Panc1 (cell line): ENCODE measurements at regions not wholly inside any gene's neighbourhood (a gene's known extent, or its start where the extent isn't known, plus 50 kb on each side); places are given as distances from the start of the nearest gene placed in this dataset.

ENCODE experiments used
- ATAC-seq: fragments of 200-7000 bp; cut with Tn5 transposase; 2 replicates; pipeline ENCODE4 v1.9.1; 2020; ENCODE audit warnings: mild to moderate bottlenecking, moderate library complexity
- BruUV-seq: library from RNA; stranded (reverse); fragments of 400-500 nt; replicated peaks from 2 replicates; lab custom pipeline; 2021; lab: Mats Ljungman, UMichigan
- CTCF ChIA-PET: fragments of 300-600 bp; sonication (Branson Sonifier 250); formaldehyde crosslinking; loops from one replicate; lab custom pipeline; 2022; ENCODE audit warnings: antibody characterized with exemption; lab: Charles Lee
- POLR2A ChIA-PET: fragments of 300-600 bp; sonication (Branson Sonifier 250); formaldehyde crosslinking; loops from one replicate; lab custom pipeline; 2022; ENCODE audit warnings: antibody characterized with exemption; lab: Charles Lee
- DNase-seq: peaks from one replicate; pipeline ENCODE4 v3.0.0-alpha.2; 2010; ENCODE audit warnings: low read depth, low spot score
- H3K27ac ChIP-seq: 2 replicates; pipeline ENCODE4 v1.5.1; 2011; ENCODE audit warnings: mild to moderate bottlenecking, low read length, inconsistent platforms
- H3K27me3 ChIP-seq: fragments of 200-500 bp; sonication (Bioruptor generic); 2 replicates; pipeline ENCODE4 v1.6.0; 2014; ENCODE audit warnings: low read length, inconsistent platforms; ENCODE audit not compliant: control insufficient read depth, insufficient read depth
- H3K36me3 ChIP-seq: fragments of 200-500 bp; sonication (Bioruptor generic); 2 replicates; pipeline ENCODE4 v1.5.1; 2014; ENCODE audit warnings: inconsistent platforms, mild to moderate bottlenecking, low read length, moderate library complexity; ENCODE audit not compliant: control insufficient read depth, insufficient read depth
- H3K4me1 ChIP-seq: 2 replicates; pipeline ENCODE4 v1.5.1; 2011; ENCODE audit warnings: inconsistent platforms, mild to moderate bottlenecking, low read length, moderate library complexity; ENCODE audit not compliant: control insufficient read depth, insufficient read depth
- H3K4me3 ChIP-seq, 2 experiments: 2 replicates each; pipeline ENCODE4 v1.5.1; 2011 to 2012; ENCODE audit warnings: low read depth in 2 of 2, low read length in 2 of 2, mild to moderate bottlenecking in 2 of 2, inconsistent platforms in 1 of 2, moderate library complexity in 1 of 2
- H3K9me3 ChIP-seq: fragments of 200-500 bp; sonication (Bioruptor generic); 2 replicates; pipeline ENCODE4 v1.5.1; 2014; ENCODE audit warnings: low read depth, mild to moderate bottlenecking, inconsistent platforms, low read length, moderate library complexity; ENCODE audit not compliant: control insufficient read depth, insufficient read depth
- POLR2AphosphoS5 ChIP-seq: IDR thresholded peaks from 2 replicates; pipeline ENCODE4 v1.6.1; 2012; ENCODE audit warnings: mild to moderate bottlenecking, low read depth, low read length, moderate library complexity
- SIN3A ChIP-seq: IDR thresholded peaks from 2 replicates; pipeline ENCODE4 v1.6.1; 2012; ENCODE audit warnings: low read depth, mild to moderate bottlenecking, low read length, moderate library complexity, borderline replicate concordance; ENCODE audit not compliant: insufficient read depth
- TCF7L2 ChIP-seq: IDR thresholded peaks from 2 replicates; pipeline ENCODE4 v1.6.1; 2011; ENCODE audit warnings: mild to moderate bottlenecking, low read depth, low read length, inconsistent platforms
- in situ Hi-C: cut with HindIII; loops from 2 replicates; pipeline ENCODE4 v1.10.0; 2016; ENCODE audit warnings: low sequenced_read_pairs, low pct_unique_long_range_greater_than_20kb
- intact Hi-C: fragments of 100-400 bp; cut with micrococcal nuclease; formaldehyde crosslinking; loops from one replicate; pipeline ENCODE4 v1.10.0; 2022; ENCODE audit not compliant: unreplicated experiment
- TF ChIP-seq, protein P1 (sequence below): fragments of 450-650 bp; IDR thresholded peaks from 2 replicates; pipeline ENCODE4 v1.5.1; 2017; ENCODE audit warnings: mild to moderate bottlenecking
- TF ChIP-seq, protein P2 (sequence below), 2 experiments: IDR thresholded peaks; 2 replicates each; pipeline ENCODE4 v1.6.1; 2011 to 2012; ENCODE audit warnings: low read depth in 2 of 2, control low read depth in 1 of 2, low read length in 1 of 2, mild to moderate bottlenecking in 1 of 2, moderate library complexity in 1 of 2; ENCODE audit not compliant: insufficient read depth in 1 of 2

DNA sequence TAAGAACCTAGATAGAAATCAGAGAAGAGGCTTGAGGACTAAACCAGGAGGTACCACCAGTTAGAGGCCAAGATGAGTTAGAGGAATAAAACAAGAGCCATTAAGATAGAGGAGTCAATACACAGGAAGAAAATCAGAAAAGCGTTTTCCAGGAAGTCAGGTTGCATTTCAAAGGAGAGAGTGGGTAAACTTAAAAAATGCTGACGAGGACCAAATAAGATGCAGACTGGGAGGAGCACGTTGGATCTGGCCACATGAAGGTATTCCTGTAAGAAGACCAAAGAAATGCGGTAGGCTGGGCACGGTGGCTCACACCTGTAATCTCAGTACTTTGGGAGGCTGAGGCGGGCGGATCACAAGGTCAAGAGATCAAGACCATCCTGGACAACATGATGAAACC lies 533.1 kb upstream of the TENM3 start:
- Histone ChIP-seq H3K9me3 (no peaks in the 10 kb centered on the region), H3K36me3 (no peaks in the 10 kb centered on the region), H3K27ac (no peak overlapping the region), H3K4me3 (no peak overlapping the region), H3K4me1 (no peaks in the 10 kb centered on the region), H3K27me3 (no peaks in the 10 kb centered on the region)
- BruUV-seq: no TSS peak
- ChIA-PET CTCF (no interaction called here), POLR2A (no interaction called here)
- no peak for ATAC-seq
- TF ChIP-seq SIN3A (no peak), POLR2AphosphoS5 (no peak), TCF7L2 (no peak)
- TF ChIP-seq, protein P1, sequence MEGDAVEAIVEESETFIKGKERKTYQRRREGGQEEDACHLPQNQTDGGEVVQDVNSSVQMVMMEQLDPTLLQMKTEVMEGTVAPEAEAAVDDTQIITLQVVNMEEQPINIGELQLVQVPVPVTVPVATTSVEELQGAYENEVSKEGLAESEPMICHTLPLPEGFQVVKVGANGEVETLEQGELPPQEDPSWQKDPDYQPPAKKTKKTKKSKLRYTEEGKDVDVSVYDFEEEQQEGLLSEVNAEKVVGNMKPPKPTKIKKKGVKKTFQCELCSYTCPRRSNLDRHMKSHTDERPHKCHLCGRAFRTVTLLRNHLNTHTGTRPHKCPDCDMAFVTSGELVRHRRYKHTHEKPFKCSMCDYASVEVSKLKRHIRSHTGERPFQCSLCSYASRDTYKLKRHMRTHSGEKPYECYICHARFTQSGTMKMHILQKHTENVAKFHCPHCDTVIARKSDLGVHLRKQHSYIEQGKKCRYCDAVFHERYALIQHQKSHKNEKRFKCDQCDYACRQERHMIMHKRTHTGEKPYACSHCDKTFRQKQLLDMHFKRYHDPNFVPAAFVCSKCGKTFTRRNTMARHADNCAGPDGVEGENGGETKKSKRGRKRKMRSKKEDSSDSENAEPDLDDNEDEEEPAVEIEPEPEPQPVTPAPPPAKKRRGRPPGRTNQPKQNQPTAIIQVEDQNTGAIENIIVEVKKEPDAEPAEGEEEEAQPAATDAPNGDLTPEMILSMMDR: no peak
- TF ChIP-seq, protein P2, sequence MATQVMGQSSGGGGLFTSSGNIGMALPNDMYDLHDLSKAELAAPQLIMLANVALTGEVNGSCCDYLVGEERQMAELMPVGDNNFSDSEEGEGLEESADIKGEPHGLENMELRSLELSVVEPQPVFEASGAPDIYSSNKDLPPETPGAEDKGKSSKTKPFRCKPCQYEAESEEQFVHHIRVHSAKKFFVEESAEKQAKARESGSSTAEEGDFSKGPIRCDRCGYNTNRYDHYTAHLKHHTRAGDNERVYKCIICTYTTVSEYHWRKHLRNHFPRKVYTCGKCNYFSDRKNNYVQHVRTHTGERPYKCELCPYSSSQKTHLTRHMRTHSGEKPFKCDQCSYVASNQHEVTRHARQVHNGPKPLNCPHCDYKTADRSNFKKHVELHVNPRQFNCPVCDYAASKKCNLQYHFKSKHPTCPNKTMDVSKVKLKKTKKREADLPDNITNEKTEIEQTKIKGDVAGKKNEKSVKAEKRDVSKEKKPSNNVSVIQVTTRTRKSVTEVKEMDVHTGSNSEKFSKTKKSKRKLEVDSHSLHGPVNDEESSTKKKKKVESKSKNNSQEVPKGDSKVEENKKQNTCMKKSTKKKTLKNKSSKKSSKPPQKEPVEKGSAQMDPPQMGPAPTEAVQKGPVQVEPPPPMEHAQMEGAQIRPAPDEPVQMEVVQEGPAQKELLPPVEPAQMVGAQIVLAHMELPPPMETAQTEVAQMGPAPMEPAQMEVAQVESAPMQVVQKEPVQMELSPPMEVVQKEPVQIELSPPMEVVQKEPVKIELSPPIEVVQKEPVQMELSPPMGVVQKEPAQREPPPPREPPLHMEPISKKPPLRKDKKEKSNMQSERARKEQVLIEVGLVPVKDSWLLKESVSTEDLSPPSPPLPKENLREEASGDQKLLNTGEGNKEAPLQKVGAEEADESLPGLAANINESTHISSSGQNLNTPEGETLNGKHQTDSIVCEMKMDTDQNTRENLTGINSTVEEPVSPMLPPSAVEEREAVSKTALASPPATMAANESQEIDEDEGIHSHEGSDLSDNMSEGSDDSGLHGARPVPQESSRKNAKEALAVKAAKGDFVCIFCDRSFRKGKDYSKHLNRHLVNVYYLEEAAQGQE (IDR thresholded peaks at IDR 0.05; ENCODE audit: insufficient read depth in 1 of 2, low read depth in 2 of 2, low read length in 1 of 2): no peak
- intact Hi-C loops: no loop called here
- no peak for DNase-seq
- in situ Hi-C loops: no loop called here

GRCh38 chr4:181711387-181711786 lies 531.8 kb upstream of the TENM3 start:
- POLR2A ChIA-PET: no interaction called here
- Histone ChIP-seq H3K9me3 (no peaks in the 10 kb centered on the region), H3K27ac (no peak overlapping the region), H3K27me3 (no peaks in the 10 kb centered on the region), H3K4me1 (no peaks in the 10 kb centered on the region), H3K4me3 (no peak overlapping the region), H3K36me3 (no peaks in the 10 kb centered on the region)
- ATAC-seq (no peak), DNase-seq (no peak)
- TF ChIP-seq TCF7L2 (no peak), POLR2AphosphoS5 (no peak)
- CTCF ChIA-PET: no interaction called here
- in situ Hi-C loops: no loop called here
- BruUV-seq: no TSS peak
- intact Hi-C loops: no loop called here

DNA sequence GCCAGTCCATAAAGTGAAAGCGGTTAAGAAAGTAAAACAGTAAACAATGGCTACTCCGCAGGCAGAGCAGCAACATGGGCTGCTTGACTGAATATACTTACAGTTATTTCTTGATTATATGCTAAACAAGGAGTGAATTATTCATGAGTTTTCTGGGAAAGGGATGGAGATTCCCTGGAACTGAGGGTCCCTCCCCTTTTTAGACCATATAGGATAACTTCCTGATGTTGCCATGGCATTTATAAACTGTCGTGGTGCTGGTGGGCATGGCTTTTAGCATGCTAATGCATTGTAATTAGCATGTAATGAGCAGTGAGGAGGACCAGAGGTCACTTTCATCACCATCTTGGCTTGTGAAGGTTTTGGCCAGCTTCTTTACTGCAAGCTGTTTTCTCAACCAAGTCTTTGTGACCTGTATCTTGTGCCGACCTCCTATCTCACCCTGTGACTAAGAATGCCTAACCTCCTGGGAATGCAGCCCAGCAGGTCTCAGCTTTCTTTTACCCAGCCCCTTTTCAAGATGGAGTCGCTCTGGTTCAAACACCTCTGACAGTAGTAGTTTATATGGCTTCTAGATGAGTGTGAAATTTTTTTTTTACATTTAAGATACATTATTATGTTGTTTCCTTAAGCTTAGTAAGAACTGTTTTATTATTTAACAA lies 514.8 kb upstream of the TENM3 start:
- H3K27me3 ChIP-seq: no peaks in the 10 kb centered on the region
- BruUV-seq: no TSS peak
- H3K36me3 ChIP-seq: no peaks in the 10 kb centered on the region
- H3K27ac ChIP-seq: no peak overlapping the region
- no peak overlapping the region for H3K4me3 ChIP-seq
- in situ Hi-C loops: no loop called here
- POLR2A ChIA-PET: interaction anchor here (0.6 kb wide), 1 partner anchor 819 kb away, joined by 3 read pairs; no protein-coding TSS in a partner anchor
- TF ChIP-seq TCF7L2 (no peak), SIN3A (no peak), POLR2AphosphoS5 (no peak)
- TF ChIP-seq, protein P1: no peak
- CTCF ChIA-PET: no interaction called here
- intact Hi-C loops: no loop called here
- no peak for ATAC-seq
- H3K9me3 ChIP-seq: no peaks in the 10 kb centered on the region
- H3K4me1 ChIP-seq: no peaks in the 10 kb centered on the region
- DNase-seq: no peak
